Ureter (tissue), 1 donor: ENCODE measurements at regions not wholly inside any gene's neighbourhood (a gene's known extent, or its start where the extent isn't known, plus 50 kb on each side); places are given as distances from the start of the nearest gene placed in this dataset.

Experiments used
- DNase-seq: peaks from one replicate; pipeline ENCODE4 v3.0.0-alpha.2; 2020; ENCODE audit warnings: low spot score
- donor health status: DM: yes; HTN: yes; CAD: no.

DNA sequence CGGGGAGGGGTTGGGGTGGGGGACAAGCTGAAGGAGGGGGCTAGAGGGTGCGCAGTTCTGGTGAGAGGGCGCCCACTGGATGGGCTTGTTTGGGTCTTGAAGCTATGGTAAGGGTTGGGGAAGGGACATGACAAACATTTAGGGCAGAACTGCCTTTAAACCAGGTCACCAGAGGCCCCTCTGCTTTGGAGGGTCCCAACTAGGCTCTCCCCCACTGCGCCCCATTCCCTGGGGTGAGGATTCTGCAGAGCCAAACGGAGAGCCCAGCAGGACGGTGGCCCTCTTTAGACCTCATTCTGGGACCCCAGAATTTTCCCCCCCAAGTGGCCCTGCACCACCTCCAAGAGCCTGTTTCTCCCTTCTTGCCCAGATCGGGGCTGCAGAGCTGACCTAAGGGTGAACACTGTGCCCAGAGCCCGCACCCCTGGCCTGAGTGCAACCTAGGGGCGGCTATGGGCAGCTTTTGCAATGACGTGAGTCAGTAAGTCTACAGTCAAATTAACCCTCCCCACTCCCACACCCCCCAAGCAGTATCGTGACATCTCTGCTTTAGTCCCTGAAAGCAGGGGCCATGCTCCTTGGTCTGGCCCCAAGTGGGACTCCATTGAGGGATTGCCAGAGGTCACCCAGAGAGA, 593.8 kb downstream of the MATN1 start:
- no peak for DNase-seq

DNA sequence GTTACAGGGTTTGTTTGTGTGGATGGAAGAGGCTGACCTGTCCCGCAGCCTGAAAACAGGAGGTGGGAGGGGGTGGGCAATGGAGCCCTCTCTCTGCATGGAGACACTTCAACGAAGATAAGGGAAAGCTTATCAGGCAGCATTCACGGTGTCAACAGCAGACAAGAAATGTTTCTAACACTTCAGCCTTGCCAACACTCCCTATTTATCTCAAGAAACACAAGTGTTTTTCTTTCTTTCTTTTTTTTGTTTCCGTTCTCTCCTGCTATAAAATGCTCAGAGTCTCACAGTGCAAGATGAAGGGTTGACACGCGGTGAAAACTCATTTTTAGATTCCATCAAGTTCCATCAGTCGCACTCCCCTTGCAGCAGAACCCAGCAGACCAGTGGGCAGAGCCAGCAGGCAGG, 594.4 kb downstream of the MATN1 start:
- DNase-seq, result no peak

DNA sequence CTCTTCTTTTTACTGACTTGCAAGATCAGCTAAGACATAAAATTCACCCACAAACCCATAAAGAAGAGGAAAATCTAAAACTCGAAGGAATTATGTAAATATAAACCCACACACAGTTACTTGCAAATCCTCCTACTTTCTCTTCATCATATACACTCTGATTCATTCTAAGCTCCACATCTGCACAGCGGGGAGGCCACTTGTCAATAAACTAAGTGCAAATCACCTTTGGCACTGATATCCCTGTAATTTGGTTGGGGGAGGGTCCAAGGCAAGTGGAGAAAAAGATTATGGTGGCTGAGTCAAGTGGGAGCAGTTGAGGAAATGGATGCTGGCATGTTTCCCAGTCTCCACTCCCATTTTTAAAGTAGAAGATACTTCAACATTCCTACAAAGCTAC, 596.5 kb downstream of the MATN1 start:
- DNase-seq, result no peak

DNA sequence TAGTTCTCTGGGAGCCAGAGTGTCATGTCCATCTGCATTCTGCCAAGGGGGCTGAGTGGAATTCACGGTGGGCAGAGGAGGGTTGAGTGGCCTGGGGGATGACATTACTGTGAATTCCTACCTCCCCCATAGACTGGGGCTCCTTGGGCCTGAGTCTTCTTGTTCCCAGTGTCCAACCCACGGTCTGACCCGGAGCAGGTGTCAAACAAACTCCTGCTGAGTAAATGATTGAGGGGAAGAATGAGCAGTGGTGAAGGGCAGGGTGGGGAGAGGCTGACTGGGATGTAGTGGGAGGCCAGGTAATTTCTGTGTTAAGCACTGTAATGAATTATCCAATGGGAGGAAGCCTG, 597.6 kb downstream of the MATN1 start:
- no peak for DNase-seq

DNA sequence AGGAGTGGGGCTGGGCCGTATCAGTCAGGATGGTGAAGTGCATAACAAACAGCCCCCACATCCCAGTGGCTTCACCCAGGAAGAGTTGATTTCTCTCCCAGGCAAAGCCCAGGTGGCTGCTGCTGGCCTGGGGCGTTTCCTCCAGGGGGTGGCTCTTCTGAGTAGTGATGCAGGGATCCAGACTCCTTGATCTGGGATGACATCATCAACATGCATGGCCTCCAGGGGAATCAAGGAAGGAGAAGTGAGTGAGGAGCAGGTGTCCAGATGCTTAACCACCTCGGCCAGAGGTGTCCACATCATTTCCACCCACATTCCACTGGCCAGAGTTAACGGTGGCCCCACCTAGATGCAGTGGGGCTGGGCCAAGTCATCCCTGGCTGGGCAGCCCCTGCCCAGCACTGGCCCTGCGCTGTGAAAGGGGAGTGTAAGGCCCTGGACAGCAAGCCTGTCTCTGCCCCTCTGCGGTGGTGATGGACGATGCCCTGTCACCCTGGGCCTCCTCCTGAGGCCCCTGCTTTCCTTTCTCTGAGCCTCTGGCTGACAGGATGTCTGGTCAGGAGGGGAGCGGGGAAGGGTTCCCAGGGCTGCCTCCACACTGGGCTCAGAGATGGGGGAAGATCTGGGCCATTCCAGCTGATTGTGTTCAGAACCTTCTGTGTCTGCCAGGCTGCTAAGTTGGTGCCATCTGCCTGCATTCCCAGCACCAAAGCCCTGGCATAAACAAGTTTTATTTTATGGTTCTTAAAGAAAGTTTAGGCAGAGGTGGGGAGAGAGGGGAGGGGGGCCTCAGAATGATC, 598.2 kb downstream of the MATN1 start:
- DNase-seq, result no peak

DNA sequence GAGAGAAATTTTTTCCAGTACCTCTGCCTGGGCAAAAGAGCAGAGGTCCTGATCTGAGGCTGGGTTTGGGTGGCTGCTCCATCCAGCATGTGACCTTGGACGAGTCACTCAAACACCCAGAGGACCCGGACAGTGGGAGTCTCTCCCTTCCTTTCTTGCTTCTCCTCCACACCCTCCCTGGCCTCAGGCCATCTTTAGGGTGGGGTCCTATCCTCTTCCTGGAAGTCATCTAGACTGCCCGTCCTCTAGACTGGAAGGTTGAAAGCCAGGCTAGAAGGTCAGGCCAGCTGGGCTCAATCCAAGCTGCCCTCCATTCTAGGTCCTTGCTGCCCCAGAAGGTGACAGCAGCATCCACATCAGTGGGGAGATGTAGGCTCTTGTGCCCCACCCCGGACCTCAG, 599.5 kb downstream of the MATN1 start:
- no peak for DNase-seq

DNA sequence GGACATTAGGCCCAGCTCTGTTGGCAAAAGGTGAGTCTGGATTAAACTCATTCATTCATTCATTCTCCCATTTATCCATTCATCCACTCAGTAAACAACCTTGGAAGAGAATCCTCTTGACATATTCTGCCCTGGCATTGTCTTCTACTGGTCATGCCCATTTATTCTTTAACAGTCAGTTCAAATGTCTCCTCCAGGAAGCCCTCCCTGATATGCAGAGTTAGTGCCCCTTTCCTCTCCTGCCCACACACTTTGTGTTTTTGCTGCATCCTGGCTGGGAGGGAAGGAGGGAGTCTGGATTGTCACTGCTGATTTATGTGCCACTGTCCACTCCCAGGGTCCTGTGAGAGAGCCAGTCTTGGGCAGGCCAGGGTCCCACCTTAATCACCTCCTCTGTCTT, 600.3 kb downstream of the MATN1 start:
- DNase-seq, result no peak

DNA sequence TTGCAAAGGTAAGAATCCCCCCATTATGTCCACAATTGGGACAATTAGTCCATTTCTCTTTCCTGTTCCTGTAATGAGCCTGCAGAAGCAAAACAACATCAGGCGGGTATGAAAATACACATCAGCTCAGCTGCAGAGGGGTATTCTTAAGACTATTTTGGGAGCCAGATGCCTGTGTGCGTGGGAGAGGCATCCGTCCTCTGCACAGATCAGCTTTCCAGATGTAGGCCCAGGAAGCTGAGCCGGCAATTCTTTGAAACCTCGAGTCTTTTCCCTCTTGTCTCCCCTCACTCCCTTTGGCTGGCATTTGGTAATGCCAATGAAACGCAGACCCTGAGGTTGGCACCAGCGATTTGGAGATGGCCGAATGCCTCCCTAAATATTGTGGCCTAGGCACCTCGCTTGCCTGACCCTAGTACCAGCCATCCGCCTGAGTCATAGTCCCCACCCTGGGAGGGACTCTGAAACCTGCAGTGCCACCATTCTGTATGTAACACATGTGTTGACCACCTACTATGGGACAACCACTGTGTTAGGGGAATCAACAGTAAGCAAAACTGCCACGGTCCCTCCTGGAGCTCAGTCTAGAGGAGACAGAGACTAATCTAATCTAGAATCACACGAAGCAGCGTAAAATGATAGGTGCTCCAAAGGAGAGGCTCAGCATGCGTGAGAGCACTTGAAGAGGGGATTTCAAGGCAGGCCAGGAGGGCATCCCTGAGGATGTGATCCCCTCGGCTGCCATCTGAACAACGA, 603.0 kb downstream of the MATN1 start:
- no peak for DNase-seq

DNA sequence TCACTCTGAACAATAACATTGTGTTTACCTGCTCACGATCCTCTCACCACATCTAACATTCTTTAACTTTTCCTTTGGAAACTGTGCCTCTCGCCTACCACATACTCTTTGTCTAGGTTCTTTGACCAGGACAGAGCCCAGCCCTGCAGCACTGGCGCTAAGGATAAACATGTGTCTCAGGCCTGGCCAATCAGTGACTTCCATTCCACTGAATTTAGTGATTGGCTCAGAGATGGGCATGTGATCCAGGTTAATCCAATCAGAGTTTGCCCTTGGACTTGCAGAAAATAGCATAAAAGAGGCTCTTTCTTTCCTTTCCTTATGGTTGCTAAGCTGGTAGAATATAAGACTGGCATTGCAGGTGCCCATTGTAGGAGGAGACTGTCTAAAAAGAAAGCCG, 605.7 kb downstream of the MATN1 start:
- no peak for DNase-seq

DNA sequence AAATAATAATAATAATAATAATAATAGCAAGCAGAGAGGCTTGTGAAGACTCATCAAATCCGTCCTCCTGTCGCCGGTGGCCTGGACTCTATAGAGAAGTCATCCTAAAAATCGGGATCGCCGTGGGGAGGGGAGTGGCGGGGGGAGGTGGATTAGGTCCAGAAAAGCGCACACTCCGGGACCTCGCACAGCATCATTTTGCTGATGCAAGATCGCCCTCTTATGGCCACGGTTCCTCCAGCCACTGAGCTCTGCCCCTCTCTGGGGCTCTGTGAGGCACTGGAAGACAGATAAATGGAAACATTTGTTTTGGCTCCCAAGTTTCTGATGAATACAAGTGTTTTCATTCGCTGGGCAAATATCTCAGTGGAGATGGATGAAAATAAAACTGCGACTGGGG, 612.0 kb downstream of the MATN1 start:
- DNase-seq, result no peak

DNA sequence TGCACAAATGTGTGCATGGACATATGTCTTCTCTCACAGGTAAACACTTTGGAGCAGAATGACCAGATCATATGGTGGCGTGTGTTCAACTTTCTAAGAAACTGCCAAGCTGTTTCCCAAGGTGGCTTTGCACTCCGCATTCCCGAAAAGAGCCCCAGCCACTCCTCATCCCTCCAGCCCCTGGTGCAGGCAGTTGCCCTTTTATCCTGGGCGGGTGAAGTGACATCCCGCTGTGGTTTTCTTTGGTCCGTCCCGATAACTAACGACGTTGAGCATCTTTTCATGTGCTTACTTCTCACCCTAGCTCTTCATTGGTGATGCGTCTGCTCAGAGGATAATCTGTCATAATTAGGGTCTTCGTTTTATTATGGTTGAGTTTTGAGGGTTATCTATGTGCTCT, 612.5 kb downstream of the MATN1 start:
- DNase-seq, result no peak

DNA sequence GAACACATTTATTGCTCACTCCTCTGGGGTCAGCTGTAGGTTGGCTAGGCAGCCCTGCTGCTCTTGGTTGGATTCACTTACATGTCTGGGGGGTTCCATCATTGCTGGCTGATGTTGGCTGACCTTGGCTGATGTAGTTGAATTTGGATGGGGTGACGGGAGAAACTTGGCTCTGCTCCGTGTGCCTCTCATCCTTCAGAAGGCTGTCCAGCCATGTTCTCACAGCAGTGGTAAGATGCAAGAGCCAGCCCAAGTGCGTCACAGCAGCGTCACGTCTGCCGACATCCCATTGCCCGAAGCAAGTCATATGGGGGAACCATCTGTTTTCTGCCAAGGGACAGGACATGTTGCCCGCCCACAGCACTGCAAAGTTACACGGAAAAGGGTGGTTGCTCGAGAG, 613.5 kb downstream of the MATN1 start:
- no peak for DNase-seq

DNA sequence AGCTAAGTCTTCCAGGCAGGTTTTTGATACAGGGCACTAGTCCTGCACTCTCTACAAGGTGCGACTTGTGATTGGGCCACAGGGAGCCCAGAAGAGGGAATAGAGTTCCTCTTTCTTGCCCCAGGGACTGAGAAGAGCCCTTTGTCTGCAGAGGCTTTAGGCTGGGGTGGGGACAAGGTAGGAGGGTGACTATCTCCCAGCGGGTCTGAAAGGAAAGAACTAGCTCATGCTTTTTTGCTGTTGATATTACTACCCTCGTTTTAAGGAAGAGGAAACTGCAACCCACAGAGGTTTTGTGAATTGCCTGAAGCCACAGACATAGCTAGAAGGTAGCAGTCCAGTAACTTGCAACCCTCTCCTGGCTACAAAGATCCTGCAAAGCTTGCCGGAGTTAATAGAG, 615.2 kb downstream of the MATN1 start:
- no peak for DNase-seq

DNA sequence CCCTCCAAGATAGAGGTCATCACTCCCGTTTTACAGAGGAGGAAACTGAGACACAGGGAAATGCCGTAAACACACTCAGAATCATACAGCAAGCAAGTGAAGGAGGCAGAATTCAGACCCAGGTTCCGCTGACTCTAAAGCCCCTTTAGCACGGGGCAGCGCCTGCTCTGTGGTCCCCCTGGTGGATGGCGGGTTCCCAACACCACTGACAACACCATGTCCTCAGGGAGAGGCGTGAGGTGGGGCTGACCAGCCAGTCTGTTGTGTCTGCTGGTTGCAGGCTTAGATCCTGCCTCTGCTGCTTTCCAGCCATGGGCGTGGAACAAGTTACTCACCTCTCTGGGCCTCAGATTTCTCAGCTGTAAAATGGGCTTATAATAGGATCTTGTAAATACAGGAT, 617.3 kb downstream of the MATN1 start:
- DNase-seq, result no peak

DNA sequence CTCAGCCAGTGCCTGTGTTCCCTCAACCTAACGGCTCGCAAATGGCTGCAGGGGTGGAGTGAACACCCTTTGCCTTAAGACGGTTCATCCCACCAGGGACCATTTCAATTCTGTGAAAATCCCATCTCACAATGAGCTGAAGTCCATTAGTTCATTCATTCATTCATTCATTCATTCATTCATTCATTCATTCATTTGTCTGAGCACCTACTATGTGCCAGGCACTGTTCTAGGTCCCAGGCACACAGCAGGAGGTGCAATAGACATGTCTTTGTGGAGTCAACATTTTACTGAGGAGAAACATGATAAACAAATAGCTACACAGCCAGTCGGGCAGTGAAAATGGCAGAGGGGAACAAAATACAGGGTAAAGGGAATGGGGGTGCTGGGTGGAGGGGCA, 618.8 kb downstream of the MATN1 start:
- no peak for DNase-seq

DNA sequence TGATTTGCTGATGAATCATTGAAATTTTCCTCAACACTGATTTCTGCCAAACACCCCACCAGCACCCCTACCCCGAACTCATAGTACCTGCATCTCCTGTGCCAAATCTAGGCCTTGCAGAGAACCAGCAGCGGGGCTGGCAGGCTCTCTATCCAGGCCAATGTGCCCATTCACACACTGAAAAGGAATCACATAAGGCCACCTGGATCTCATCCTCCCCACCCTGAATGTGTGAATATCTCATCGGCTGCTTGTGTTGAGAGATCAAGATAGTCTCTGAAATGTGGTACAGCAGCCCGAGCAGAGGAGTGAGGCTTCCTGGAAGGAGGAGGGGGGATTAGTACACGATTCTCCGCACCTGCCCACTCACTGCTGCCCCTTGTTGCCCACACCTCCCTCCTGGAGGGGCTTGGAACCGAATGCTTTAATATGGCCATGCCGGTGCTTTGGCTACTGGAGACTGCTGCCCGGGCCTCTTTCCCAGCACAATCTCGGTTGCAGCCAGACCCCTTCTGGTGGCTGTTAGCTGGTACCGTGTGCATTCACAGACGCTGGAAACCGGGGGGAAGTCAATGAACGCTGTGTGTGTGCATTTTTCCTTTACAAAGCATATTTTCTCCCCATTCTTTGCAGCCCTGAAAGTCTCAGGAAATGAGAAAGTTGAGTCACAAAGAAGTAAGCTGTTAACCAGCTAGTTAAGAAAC, 619.5 kb downstream of the MATN1 start:
- DNase-seq, result no peak

DNA sequence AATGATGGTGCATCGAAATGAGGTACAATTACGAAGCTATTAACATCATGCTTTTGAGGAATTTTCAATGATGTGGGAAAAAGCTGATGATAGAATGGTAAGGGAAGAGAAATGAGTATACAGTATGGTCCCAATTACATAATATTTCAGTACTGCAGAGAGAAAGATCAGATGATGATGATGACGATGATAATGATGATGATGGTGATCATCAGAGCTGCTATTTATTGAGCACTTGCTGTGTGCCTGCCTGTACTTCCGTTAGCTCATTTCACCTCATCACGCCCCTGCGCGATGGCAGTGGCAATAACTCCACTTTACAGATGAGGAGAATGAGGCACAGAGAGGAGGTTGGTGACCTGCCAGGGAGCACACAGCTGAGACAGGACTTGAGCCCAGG, 620.8 kb downstream of the MATN1 start:
- no peak for DNase-seq

DNA sequence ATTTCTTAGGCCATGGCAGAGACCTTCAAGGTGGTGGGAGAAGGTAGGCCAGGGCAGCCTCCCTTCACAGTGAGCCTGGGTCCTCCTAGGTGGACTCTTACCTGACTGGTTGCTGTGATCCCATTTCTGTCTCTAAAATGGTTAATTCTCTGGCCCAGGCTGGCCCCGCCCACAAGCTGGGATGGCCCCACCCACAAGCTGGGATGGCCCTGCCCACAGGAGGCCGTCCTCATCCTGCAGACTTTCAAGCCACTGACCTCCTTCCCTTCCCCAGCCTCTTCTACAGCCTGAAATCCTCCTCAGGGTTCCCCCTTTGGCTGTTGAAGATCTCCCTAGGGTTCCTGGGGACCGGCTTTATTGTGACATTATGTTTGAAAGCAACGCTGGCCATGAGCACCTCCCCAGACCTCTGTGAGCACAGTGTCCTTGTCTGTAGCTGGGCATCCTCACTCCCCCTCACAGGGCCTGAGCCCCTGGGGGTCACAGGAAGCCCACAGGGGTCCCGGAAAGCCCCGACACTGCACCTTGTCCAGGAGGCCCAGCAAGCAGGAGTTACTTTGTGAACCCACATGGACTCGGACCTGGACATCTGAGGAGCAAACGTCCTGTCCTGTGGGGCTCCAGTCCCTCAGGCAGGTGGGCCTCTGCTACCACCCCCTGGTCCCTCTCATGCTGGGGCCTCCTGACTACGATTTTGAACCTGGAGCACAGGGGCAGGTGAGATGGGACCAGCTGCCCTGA, 621.7 kb downstream of the MATN1 start:
- DNase-seq, result no peak

DNA sequence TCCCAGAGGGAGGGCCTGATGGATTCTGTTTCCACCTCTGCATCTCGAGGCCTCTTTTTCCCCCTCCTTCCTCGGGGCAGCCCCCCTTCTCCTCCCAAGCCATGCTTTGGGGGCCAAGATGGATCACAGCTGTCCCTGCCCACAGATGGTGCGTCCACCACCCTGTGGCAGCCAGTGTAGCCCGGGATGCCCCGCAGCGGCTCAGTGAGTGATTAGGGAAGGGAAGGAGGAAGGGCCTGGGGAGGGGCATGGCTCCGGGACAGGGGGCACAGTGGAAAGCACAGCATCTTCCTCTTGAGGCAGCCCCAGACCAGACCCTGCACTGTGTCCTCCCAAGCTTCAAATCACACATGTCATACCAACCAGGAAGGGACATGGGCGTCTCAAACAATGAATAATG, 622.4 kb downstream of the MATN1 start:
- DNase-seq, result no peak

DNA sequence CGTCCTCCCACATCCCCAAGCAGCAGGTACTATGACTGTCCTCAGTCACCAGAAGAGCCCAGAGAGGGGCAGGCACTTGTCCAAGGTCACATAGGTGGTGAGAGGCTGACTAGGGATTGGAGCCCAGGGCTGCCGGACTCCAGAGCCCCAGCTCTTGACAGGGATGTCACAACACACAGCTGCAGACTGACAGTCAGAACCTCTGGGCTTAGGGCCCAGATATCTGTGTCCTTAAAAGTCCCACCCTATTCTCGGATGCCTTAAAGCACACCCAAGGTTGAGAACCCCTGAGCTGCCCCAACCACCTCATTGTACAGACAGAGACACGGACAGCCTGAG, 622.9 kb downstream of the MATN1 start:
- no peak for DNase-seq

DNA sequence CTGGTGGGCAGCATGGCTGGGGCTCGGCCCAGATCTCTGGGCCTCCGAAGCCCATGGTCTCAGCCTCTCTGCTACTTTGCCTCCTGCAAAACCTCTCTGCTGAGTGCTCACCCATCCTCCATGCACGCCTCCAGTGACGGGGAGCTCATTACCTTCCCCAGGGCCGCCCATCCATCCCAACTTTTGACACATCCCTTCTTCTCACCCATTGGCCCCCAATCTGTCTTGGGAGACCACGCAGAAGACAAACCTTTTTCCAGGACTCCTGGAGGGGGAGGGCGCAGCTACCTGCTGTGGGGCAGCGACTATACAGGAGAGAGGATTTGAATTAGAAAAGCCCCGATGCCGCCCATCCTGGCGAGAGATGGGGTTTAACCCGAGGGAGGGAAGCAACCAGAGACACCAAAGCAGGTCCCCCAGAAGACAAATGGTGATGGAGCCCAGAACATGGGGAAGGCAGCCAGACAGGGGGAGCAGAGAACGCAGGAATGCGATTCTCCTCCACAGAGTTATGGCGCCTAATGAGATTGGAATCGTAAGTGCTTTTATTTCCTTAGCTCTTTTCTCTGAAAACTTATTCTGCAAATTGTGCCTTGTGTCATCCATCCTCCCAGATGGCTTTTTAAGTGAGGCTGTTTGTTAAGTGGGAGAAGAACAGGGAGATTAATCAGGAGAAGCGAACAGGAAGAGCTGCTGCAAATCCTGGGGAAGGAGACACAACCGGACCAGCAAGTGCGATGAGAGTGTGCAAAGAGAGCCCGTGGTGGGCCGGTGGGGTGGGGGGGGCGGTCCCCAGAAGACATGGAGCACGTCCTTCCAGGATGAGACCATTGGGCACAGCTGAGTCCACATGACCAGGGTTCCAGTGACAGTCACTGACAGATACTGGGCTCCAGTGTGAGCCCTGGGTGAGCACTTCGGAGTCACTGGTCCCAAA, 623.5 kb downstream of the MATN1 start:
- no peak for DNase-seq
